ENCODE measurements at regions not wholly inside any gene's neighbourhood (a gene's known extent, or its start where the extent isn't known, plus 50 kb on each side); places are given as distances from the start of the nearest gene placed in this dataset.

DNA sequence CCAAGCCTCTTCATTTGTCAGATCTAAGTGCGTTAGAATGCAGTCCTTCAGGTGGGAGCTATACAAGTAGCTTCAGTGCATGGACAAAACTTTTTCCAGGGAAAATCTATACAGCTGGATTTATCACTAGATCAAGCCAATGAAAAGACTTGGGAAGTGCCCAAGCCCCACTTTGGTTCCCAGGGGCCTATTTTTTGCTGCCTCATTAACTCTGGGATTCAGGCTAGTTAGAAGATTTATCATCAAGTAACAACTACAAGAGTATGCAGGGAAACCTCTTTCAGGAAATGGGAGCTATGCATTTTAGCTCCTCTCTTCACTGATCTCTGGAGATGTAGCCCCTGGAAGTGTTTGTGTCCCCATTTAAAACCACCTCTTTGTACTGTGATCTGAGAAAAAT is 908.8 kb downstream of the SQOR start:
- Histone ChIP-seq H4K91ac (ENCODE audit: low read length) (no peak overlapping the region), H3K4me1 (ENCODE audit: control insufficient read depth, insufficient read depth, low read depth, low read length) (no peaks in the 10 kb centered on the region), H2AFZ (ENCODE audit: low read depth, low read length) (no peak overlapping the region), H3K27me3 (ENCODE audit: control insufficient read depth in 1 of 2, insufficient read depth in 1 of 2, low read length in 2 of 2) (no peaks in the 10 kb centered on the region), H2BK120ac (ENCODE audit: low read depth, low read length) (no peak overlapping the region), H3K4me3 (ENCODE audit: insufficient read depth in 1 of 2, low read depth in 1 of 2, low read length in 2 of 2) (no peak overlapping the region), H3K79me1 (replicated peaks; ENCODE audit: low read length, poor library complexity, severe bottlenecking) (no peaks in the 10 kb centered on the region), H3K27ac (ENCODE audit: low read length, poor library complexity, severe bottlenecking) (no peak overlapping the region), H3K18ac (ENCODE audit: low read depth in 1 of 2, low read length in 2 of 2) (no peak overlapping the region), H4K8ac (ENCODE audit: low read length) (no peak overlapping the region), H2BK5ac (ENCODE audit: low read depth, low read length, poor library complexity, severe bottlenecking) (no peak overlapping the region), H2AK5ac (ENCODE audit: low read length, severe bottlenecking) (no peak overlapping the region), H3K4me2 (ENCODE audit: low read length, poor library complexity, severe bottlenecking) (no peak overlapping the region), H3K23ac (ENCODE audit: low read length in 2 of 2) (no peak overlapping the region), H3K14ac (ENCODE audit: low read length in 2 of 2) (no peak overlapping the region), H3K9ac (ENCODE audit: low read length) (no peak overlapping the region), H2BK15ac (ENCODE audit: low read depth, poor library complexity, severe bottlenecking) (no peak overlapping the region), H3K4ac (ENCODE audit: low read depth in 1 of 2, low read length in 2 of 2) (no peak overlapping the region), H2BK12ac (ENCODE audit: low read length in 2 of 2) (no peak overlapping the region), H3K9me3 (ENCODE audit: control insufficient read depth, low read length) (peaks cover 9% of the 10 kb centered on the region), H3K36me3 (ENCODE audit: control insufficient read depth in 1 of 2, insufficient read depth in 2 of 2, low read depth in 1 of 2, low read length in 2 of 2) (no peaks in the 10 kb centered on the region)
- no peak for DNase-seq
- 73% methylated on average over 1 of the region's 1 CpG for WGBS

DNA sequence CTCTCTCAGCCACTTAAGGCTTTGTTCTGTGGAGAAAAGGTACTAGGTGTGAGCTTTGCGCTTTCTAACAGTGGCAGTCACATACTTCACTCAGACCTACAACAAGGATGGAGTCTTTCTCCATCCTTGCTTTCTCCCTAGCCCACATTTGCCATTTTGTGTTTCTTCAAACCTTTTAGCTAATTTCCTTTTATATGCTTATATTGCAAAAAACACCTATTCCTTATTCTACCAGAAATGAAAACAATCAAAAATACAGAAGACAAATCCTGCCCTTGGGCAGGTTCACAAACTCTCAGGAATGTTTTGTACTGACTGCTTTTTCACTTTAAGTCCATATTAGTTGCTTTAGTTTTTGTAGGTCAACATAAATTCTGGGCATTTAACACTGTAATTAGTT is 914.2 kb downstream of the SQOR start:
- Histone ChIP-seq H3K27me3 (ENCODE audit: control insufficient read depth in 1 of 2, insufficient read depth in 1 of 2, low read length in 2 of 2) (no peaks in the 10 kb centered on the region), H3K18ac (ENCODE audit: low read depth in 1 of 2, low read length in 2 of 2) (no peak overlapping the region), H3K14ac (ENCODE audit: low read length in 2 of 2) (no peak overlapping the region), H3K4me2 (ENCODE audit: low read length, poor library complexity, severe bottlenecking) (no peak overlapping the region), H2AFZ (ENCODE audit: low read depth, low read length) (no peak overlapping the region), H3K27ac (ENCODE audit: low read length, poor library complexity, severe bottlenecking) (no peak overlapping the region), H3K9me3 (ENCODE audit: control insufficient read depth, low read length) (peaks cover 20% of the 10 kb centered on the region), H2BK5ac (ENCODE audit: low read depth, low read length, poor library complexity, severe bottlenecking) (no peak overlapping the region), H3K9ac (ENCODE audit: low read length) (no peak overlapping the region), H3K4me1 (ENCODE audit: control insufficient read depth, insufficient read depth, low read depth, low read length) (no peaks in the 10 kb centered on the region), H3K4me3 (ENCODE audit: insufficient read depth in 1 of 2, low read depth in 1 of 2, low read length in 2 of 2) (no peak overlapping the region), H4K91ac (ENCODE audit: low read length) (no peak overlapping the region), H3K23ac (ENCODE audit: low read length in 2 of 2) (no peak overlapping the region), H2BK15ac (ENCODE audit: low read depth, poor library complexity, severe bottlenecking) (no peak overlapping the region), H2AK5ac (ENCODE audit: low read length, severe bottlenecking) (no peak overlapping the region), H3K36me3 (ENCODE audit: control insufficient read depth in 1 of 2, insufficient read depth in 2 of 2, low read depth in 1 of 2, low read length in 2 of 2) (no peaks in the 10 kb centered on the region), H4K8ac (ENCODE audit: low read length) (no peak overlapping the region), H3K4ac (ENCODE audit: low read depth in 1 of 2, low read length in 2 of 2) (no peak overlapping the region), H3K79me1 (replicated peaks; ENCODE audit: low read length, poor library complexity, severe bottlenecking) (no peaks in the 10 kb centered on the region), H2BK120ac (ENCODE audit: low read depth, low read length) (no peak overlapping the region), H2BK12ac (ENCODE audit: low read length in 2 of 2) (no peak overlapping the region)
- DNase-seq: no peak
- 95% methylated on average over 1 of the region's 1 CpG for WGBS

DNA sequence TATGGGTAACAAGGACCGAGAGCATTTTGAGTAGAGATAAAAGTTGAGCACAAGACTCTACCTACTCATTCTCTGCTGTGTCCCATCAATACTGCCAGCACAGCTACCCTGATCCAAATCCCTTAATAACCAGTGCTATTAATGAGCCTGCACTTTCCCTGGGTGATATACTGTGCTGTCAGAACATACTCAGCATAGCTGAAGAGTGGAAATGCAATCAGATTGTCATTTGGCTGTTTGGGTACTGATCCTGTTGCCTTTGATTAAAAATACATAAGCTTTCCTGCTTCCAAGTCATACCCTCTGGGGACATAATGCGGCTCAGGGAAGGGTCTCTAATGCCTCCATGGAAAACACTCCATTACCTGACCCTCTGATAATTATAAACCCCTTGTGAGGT is 917.5 kb downstream of the SQOR start:
- H3K79me1 ChIP-seq (replicated peaks; ENCODE audit: low read length, poor library complexity, severe bottlenecking): no peaks in the 10 kb centered on the region
- H2AK5ac ChIP-seq (ENCODE audit: low read length, severe bottlenecking): no peak overlapping the region
- no peaks in the 10 kb centered on the region for H3K36me3 ChIP-seq (ENCODE audit: control insufficient read depth in 1 of 2, insufficient read depth in 2 of 2, low read depth in 1 of 2, low read length in 2 of 2)
- H3K4me1 ChIP-seq (ENCODE audit: control insufficient read depth, insufficient read depth, low read depth, low read length): no peaks in the 10 kb centered on the region
- no peak overlapping the region for H3K4me3 ChIP-seq (ENCODE audit: insufficient read depth in 1 of 2, low read depth in 1 of 2, low read length in 2 of 2)
- H2BK5ac ChIP-seq (ENCODE audit: low read depth, low read length, poor library complexity, severe bottlenecking): no peak overlapping the region
- no peak overlapping the region for H2BK120ac ChIP-seq (ENCODE audit: low read depth, low read length)
- H4K8ac ChIP-seq (ENCODE audit: low read length): no peak overlapping the region
- no peak overlapping the region for H3K18ac ChIP-seq (ENCODE audit: low read depth in 1 of 2, low read length in 2 of 2)
- no peak overlapping the region for H3K23ac ChIP-seq (ENCODE audit: low read length in 2 of 2)
- DNase-seq: no peak
- H2AFZ ChIP-seq (ENCODE audit: low read depth, low read length): no peak overlapping the region
- H3K9me3 ChIP-seq (ENCODE audit: control insufficient read depth, low read length): peaks cover 20% of the 10 kb centered on the region
- 82% methylated on average over 2 of the region's 2 CpGs for WGBS
- H3K4ac ChIP-seq (ENCODE audit: low read depth in 1 of 2, low read length in 2 of 2): no peak overlapping the region
- no peak overlapping the region for H3K14ac ChIP-seq (ENCODE audit: low read length in 2 of 2)
- no peak overlapping the region for H4K91ac ChIP-seq (ENCODE audit: low read length)
- H2BK12ac ChIP-seq (ENCODE audit: low read length in 2 of 2): no peak overlapping the region
- H3K4me2 ChIP-seq (ENCODE audit: low read length, poor library complexity, severe bottlenecking): no peak overlapping the region
- H2BK15ac ChIP-seq (ENCODE audit: low read depth, poor library complexity, severe bottlenecking): no peak overlapping the region
- no peaks in the 10 kb centered on the region for H3K27me3 ChIP-seq (ENCODE audit: control insufficient read depth in 1 of 2, insufficient read depth in 1 of 2, low read length in 2 of 2)
- H3K27ac ChIP-seq (ENCODE audit: low read length, poor library complexity, severe bottlenecking): no peak overlapping the region
- no peak overlapping the region for H3K9ac ChIP-seq (ENCODE audit: low read length)

DNA sequence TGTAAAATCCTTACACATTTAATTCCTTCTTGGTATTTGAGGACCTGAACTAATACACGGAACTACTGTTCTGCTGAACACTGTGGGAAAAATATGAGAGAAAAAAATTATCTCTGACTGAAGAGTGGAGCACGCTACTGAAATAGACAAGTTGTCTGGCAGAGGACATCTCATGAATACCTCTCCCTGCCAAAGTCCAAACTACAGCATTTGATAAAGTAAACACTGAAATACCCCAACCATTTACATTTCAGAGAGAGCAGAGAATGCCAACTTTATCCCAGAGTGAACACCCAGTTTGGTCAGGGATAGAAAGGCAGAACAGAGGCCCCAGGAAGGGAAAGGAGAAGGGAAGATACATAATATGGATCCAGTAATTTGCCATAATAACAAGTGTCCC is 920.7 kb downstream of the SQOR start:
- 68% methylated on average over 2 of the region's 2 CpGs for WGBS
- H3K79me1 ChIP-seq (replicated peaks; ENCODE audit: low read length, poor library complexity, severe bottlenecking): no peaks in the 10 kb centered on the region
- no peaks in the 10 kb centered on the region for H3K36me3 ChIP-seq (ENCODE audit: control insufficient read depth in 1 of 2, insufficient read depth in 2 of 2, low read depth in 1 of 2, low read length in 2 of 2)
- no peaks in the 10 kb centered on the region for H3K4me1 ChIP-seq (ENCODE audit: control insufficient read depth, insufficient read depth, low read depth, low read length)
- H3K4me2 ChIP-seq (ENCODE audit: low read length, poor library complexity, severe bottlenecking): no peak overlapping the region
- H3K4me3 ChIP-seq (ENCODE audit: insufficient read depth in 1 of 2, low read depth in 1 of 2, low read length in 2 of 2): no peak overlapping the region
- no peak overlapping the region for H3K9ac ChIP-seq (ENCODE audit: low read length)
- H3K23ac ChIP-seq (ENCODE audit: low read length in 2 of 2): no peak overlapping the region
- DNase-seq: no peak
- H3K27ac ChIP-seq (ENCODE audit: low read length, poor library complexity, severe bottlenecking): no peak overlapping the region
- H2AK5ac ChIP-seq (ENCODE audit: low read length, severe bottlenecking): no peak overlapping the region
- no peak overlapping the region for H2BK5ac ChIP-seq (ENCODE audit: low read depth, low read length, poor library complexity, severe bottlenecking)
- H2AFZ ChIP-seq (ENCODE audit: low read depth, low read length): no peak overlapping the region
- H4K91ac ChIP-seq (ENCODE audit: low read length): no peak overlapping the region
- no peaks in the 10 kb centered on the region for H3K27me3 ChIP-seq (ENCODE audit: control insufficient read depth in 1 of 2, insufficient read depth in 1 of 2, low read length in 2 of 2)
- no peak overlapping the region for H3K4ac ChIP-seq (ENCODE audit: low read depth in 1 of 2, low read length in 2 of 2)
- no peak overlapping the region for H3K14ac ChIP-seq (ENCODE audit: low read length in 2 of 2)
- H4K8ac ChIP-seq (ENCODE audit: low read length): no peak overlapping the region
- H3K9me3 ChIP-seq (ENCODE audit: control insufficient read depth, low read length): peaks cover 5% of the 10 kb centered on the region
- no peak overlapping the region for H3K18ac ChIP-seq (ENCODE audit: low read depth in 1 of 2, low read length in 2 of 2)
- no peak overlapping the region for H2BK120ac ChIP-seq (ENCODE audit: low read depth, low read length)
- no peak overlapping the region for H2BK15ac ChIP-seq (ENCODE audit: low read depth, poor library complexity, severe bottlenecking)
- no peak overlapping the region for H2BK12ac ChIP-seq (ENCODE audit: low read length in 2 of 2)
